ENCODE measurements at regions not wholly inside any gene's neighbourhood (a gene's known extent, or its start where the extent isn't known, plus 50 kb on each side); places are given as distances from the start of the nearest gene placed in this dataset.
"Not testable (repeated sequence)": the region's sequence is repeated elsewhere in the genome, so short reads cannot be mapped to it uniquely, and the experiment has no call there.

DNA sequence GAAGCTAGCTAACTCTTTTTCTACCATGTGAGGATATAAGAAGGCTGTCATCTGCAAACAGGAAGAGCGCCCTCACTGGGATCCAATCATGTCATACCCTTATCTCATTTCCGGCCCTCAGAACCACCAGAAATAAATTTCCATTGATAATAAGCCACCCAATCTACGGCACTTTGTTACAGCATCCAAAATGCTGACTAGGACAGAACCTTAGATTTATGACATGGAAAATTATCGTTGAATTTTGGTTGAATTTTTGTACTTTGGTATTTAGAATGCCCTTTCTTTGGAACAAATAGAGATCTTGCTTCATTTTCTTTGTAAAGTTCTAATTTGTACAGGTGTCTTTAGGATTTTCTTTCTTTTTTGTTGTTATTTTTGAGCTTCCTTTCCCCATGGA lies 53.3 kb upstream of the CYLC2 start:
- no peak for DNase-seq (ENCODE audit: low read depth in 2 of 2)

DNA sequence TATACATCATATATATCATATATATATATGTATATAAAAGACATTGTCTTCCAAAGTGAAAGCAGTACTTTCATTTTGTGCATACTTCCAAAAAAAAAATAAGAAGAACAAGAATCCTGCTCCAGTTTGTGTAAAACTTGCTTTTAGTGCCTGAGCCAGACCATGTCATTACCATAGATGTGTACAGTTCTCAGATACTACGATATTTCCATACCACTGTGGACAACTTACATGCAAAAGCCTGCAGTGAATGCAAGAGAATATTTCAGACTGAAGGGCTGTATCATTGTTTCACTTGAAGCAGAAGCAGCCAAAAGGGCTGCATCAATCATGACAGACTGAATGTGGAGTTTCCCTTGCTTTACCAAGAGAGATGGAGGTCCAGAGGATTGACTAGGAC lies 72.6 kb upstream of the CYLC2 start:
- DNase-seq (ENCODE audit: low read depth in 2 of 2), result no peak

DNA sequence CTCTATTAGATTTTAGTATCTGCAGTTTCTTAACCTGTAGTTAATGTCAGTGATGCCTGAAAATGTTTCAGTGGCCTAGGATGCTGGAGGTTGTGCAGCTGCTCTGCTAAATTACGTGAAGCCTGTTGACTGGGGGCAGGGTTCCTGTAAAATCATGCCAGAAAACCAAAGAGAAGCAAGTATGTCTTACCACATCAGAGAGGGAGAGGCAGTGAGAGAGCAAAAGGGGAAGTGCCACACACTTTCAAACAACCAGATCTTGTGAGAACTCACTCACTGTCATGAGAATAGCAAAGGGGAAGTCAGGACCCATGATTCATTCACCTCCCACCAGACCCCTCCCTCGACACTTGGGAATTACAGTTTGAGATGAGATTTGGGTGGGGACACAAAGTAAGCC lies 83.9 kb upstream of the CYLC2 start:
- no peak for DNase-seq (ENCODE audit: low read depth in 2 of 2)

DNA sequence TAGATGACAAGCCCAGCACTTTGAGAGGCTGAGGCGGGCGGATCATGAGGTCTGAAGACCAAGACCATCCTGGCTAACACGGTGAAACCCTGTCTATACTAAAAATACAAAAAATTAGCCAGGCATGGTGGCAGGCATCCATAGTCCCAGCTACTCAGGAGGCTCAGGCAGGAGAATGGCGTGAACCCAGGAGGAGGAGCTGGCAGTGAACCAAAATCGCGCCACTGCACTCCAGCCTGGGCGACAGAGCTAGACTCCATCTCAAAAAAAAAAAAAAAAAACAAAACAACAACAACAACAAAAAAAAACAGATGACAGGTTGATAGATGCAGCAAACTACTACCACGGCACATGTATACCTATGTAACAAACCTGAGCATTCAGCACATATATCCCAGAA lies 89.3 kb upstream of the CYLC2 start:
- not testable (repeated sequence) for DNase-seq (ENCODE audit: low read depth in 2 of 2)

DNA sequence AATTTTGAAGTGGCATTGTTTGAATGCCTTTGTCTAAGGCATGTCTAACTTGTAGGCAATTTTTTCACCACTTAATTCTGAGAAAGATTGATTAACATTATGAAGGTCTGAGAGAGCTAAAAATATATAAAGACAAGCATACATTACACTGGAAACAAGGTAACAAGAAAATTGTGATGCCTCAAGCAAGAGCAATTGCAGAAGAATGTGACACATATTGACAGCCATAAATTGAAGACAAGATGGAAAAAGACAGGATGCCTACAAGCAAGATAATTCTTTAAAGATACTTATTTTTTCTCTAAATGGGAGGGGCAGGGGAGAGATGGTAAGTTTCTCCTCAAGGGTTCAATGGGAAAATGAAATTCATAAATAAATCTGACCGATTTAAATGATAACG lies 103.1 kb upstream of the CYLC2 start:
- no peak for DNase-seq (ENCODE audit: low read depth in 2 of 2)

DNA sequence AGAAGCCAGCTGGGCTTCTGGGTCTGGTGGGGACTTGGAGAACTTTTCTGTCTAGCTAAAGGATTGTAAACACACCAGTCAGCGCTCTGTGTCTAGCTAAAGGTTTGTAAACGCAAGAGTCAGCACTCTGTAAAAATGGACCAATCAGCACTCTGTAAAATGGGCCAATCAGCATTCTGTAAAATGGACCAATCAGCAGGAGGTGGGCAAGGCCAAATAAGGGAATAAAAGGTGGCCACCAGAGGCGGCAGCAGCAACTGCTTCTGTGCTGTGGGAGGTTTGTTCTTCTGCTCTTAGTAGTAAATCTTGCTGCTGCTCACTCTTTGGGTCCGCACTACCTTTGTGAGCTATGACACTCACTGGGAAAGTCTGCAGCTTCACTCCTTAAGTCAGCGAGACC lies 106.4 kb upstream of the CYLC2 start:
- DNase-seq (ENCODE audit: low read depth in 2 of 2), result not testable (repeated sequence)

DNA sequence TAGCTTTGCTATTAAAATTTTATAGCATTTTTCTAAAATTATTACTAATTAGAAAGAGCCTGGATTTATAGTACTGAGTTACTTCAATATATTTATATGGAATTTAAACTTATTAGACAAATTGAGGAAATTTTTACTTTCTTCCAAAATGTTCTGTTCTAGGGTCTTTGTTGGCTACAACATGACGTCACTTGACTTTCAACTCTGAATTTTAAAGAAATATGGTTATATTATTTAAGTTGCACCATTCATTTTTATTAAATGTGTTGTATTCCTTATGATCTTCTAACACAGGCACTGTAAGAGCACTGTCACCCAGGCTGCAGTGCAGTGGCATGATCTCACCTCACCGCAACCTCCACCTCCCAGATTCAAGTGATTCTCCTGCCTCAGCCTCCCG lies 119.4 kb upstream of the CYLC2 start:
- no peak for DNase-seq (ENCODE audit: low read depth in 2 of 2)

DNA sequence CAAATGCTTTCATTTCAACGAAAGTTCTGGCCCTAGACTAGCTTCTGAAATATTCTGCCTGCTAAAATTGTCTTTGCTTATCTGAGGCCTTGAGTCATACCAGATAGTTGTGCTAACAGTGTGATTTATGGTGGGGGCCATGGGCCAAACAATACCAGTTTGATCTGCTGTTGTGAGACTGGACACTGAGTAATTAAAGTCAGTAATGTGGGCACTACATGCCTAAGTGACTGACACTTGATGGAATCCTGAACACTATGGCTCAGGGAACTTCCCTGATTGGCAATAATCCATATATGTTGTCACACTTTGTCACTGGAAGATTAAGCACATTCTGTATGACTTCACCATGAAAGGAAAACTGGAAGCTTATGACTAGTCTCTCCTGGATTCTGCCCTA lies 127.6 kb upstream of the CYLC2 start:
- DNase-seq (ENCODE audit: low read depth in 2 of 2), result no peak

DNA sequence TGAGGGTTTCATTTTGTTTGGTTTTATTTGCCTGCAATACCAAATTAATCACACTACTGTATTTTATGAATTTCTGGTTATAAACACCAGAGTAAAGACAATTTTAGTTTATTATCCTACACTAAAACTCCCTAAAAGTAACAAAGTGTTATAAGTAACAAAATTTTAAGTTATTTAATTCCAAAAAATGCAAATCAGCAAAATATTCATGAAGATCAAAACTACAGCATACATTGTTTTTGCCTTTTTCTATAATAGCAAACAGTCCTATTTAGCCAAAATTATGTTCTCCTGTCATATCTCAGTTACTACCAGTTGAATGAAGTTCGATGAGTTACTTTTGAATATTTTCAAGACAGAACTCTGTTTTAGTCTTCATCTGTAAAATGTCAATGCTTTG lies 132.7 kb upstream of the CYLC2 start:
- DNase-seq (ENCODE audit: low read depth in 2 of 2), result no peak

DNA sequence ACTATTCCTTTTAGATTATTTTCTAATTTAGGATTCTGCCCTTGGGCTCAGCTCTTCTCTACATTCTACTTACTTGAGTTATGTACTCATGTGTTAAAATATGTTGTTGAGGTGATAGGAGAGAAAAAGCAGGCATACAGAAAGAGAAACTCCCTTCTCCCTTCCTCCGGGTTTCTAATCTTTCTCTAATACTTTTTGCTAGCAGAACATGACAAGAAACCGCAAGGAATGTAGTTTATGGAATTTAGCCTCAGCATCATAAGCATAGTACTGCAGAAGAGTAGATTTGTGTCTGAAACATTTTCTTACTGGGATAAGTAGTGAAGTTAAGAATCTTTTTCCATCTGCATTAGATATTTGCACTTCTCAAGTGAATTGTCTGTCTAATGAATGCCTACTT lies 139.5 kb upstream of the CYLC2 start:
- no peak for DNase-seq (ENCODE audit: low read depth in 2 of 2)

DNA sequence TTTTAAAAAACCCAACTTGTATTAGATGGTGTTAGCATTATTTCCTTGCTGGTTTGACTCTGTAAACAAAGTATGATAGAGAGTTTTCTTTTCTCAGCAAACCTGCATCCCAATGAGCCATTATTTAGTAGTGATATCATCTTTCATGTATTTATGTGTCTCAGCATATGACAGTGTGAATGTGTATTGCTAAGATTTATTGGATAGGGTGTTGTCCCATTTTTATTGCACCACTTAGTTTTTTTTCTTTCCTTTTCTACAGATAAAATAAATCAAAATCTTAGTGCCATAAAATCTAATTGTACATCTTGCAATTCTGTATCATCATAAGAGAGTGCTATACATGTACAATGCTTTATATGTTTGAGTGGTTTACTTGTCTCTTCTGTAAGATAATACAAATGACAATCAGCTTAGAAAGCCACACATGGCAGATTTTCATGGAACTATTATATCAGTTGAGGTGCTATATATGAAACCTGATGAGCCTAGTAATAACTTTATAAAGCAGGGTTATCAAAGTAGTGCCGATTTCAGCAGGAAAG lies 149.2 kb upstream of the CYLC2 start:
- no peak for DNase-seq (ENCODE audit: low read depth in 2 of 2)

DNA sequence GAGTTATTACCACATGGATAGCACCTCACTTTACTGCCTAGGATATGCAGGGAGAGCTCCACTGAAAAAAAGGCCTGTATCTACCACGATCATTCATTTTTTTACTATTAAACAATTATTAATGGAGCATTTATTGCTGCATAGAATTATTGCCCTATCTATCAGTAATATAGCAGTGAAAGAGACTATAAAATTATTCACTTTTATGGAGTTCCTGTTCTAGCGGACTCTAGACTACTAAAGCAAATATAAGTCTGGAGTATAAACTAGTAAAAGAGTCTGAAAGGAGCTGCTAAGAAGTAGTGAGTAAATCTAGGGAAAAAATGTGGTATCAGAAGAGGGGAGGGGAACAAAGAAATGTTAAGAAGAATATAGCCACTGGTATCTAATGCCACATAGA lies 150.4 kb upstream of the CYLC2 start:
- no peak for DNase-seq (ENCODE audit: low read depth in 2 of 2)

DNA sequence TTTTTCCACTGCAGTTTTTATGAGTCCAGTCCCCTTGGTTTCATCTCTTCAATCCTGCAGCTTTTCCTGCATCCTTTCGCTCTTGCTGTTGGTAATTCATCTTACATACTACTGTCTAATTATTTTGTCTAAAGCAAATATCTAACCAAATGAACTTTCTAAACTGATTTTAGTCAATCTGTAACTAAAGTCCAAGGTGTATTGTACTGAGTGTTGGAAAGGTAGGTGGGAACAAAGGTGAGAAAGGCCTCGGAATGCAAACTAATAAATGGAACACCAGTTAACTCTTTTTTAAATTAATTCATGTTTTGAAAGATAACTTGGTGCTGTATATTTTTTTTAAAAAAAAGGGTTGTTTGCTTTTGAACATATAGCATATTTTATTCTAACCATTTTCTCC lies 152.7 kb upstream of the CYLC2 start:
- no peak for DNase-seq (ENCODE audit: low read depth in 2 of 2)

DNA sequence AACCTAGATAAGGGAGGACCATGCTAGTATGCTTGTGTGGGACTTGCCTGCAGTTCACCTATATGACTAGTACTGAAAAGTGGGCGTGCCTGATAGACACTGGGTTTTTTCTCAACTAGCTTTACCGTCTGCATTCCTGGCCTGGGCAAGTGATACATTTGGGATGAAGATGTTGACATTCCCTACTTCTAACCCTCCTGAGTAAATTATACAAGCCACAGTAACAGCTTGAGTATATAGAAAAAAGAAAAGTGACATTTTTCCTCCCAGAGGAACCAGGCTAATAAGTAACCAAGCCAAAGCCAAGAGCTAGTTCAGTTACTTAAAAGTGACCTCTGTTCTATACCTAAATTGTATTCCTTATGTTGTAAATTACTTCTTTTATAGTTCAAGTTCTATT lies 153.8 kb upstream of the CYLC2 start:
- DNase-seq (ENCODE audit: low read depth in 2 of 2), result no peak

DNA sequence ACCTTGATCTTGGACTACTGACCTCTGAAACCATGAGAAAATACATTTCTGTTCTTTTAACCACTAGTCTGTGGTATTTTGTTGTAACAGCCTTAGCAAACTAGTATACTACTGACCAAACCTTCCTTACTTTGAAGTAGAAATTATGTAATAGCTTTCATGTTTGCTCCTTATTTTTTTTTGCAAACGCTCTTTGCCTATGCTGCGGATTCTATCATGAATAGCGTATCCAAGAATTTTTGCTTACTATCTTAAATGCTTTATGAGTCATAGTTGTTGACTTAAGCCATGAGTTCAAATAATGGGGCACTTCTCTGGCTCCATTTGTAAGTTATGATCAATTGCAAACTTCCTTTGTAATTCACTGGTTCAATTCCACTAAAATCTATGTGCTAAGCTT lies 154.8 kb upstream of the CYLC2 start:
- DNase-seq (ENCODE audit: low read depth in 2 of 2), result no peak

DNA sequence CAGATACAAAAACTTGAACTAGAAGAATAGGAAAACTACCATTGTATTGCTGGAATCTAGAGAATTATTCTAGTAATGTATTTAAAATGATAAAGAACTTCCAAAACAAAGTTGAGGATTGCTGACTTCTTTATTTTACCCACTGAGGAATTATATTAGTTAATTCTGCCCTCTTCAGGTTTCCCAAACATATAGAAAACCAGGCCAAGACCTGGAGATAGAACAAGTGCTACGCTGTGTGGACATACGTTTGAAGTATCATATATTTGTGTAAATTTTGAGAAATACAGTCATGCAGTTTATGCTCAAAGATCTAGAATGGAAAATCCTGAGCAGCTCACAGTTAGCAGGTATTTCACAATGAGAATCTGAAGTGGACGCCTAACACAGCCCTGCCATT lies 162.3 kb upstream of the CYLC2 start:
- DNase-seq (ENCODE audit: low read depth in 2 of 2), result no peak

DNA sequence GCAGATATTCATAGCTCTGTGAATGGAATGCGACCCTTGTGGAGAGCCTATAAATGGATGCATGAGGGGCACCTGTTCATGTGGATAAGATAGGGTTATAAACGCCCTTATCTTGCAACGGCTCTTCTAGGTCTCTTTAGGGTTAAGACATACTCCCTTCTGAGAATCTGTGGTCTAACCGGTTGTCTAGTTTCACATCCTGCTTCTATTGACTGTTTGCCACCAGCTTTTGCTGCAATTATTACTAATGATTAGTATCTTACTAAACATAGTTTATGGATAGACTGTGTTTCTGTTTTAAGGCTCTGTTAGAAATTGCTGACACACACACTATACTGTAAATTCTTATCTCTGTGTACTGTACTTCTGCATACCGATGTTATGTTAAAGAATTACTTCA lies 198.9 kb upstream of the CYLC2 start:
- no peak for DNase-seq (ENCODE audit: low read depth in 2 of 2)

DNA sequence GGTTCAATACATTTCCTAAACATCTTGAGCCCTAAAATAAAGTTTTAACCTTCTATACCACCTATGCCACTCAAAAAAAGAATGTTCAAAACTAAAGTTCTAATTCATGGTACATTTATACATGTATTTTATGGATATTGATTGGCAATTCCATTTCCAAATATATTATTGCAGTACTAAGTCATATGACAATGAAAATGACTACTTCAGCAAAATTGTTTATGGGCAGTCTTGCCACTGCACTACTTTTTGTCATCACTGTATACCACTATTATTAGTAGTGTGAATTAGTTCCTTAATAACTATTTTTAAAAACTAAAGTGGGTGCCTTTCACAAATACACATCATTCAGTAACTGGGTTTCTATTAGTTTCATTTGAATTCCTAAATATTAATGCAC lies 199.6 kb upstream of the CYLC2 start:
- DNase-seq (ENCODE audit: low read depth in 2 of 2), result no peak

DNA sequence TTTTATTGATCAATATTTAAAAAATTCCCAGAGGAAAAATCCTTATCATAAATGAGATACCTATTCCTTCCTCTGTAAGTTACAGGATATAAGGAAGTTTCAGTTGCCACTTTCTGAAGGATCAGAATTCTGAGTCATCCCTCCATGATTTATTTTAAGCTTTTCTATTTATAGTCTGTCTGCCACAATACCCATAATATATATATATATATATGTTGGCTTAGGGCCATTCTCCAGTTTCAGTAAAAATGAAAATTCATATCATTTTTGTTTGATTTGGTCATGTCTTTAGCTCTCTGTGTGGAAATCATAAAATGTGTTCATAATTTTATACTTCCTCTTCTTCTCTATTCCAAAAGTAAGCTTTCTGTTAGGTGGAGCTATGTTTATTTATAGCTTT lies 215.8 kb upstream of the CYLC2 start:
- DNase-seq (ENCODE audit: low read depth in 2 of 2), result no peak

DNA sequence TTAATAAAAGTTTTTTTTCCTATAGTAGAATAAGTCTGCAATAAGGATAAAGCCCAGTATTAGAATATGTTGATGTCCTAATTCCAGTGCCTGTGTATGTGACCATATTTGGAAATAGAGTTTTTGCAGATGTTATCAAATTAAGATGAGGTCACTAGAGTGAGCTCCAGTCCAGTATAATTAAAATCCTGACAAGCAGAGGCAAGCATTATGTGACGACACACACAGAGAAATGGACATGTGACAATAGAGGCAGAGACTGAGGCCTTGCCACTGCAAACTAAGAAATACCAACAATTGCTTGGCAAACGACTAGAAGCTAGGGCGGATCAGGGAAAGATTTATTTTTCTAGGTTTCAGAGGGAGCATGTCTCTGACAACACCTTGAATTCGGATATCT lies 216.4 kb upstream of the CYLC2 start:
- no peak for DNase-seq (ENCODE audit: low read depth in 2 of 2)

DNA sequence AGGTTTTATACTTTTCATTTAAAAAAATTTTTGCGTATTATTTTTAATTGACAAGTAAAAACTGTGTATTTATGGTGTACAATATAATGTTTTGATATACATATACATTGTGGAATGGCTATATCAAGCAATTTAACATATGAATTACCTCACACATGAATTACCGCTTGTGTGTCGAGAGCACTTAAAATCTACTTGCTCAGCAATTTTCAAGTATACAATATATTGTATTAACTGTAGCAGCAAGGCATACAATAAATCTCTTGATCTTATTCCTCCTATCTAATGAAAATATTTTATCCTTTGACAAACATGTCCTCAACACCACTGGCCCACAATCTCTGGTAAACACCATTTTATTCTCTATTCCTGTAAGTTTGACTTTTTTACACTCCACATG lies 224.4 kb upstream of the CYLC2 start:
- DNase-seq (ENCODE audit: low read depth in 2 of 2), result no peak

DNA sequence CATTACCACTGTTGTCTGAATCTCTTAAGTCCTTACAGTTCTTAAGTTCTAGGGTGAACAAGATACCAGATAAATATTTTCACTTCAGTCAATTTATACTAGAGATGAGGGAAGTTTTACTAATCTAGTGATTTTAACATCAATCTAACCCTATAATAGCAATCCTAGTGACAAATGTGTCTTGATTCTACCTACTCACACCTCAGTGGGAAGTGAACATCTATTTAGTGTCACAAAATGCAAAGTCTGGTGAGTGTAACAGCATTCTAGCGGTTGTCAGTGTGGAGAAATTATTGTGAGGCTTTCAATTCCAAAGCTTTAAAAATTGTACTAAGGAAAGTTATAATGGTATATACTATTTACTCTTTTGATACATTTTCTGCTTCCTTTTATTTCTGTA lies 225.8 kb upstream of the CYLC2 start:
- DNase-seq (ENCODE audit: low read depth in 2 of 2), result no peak

DNA sequence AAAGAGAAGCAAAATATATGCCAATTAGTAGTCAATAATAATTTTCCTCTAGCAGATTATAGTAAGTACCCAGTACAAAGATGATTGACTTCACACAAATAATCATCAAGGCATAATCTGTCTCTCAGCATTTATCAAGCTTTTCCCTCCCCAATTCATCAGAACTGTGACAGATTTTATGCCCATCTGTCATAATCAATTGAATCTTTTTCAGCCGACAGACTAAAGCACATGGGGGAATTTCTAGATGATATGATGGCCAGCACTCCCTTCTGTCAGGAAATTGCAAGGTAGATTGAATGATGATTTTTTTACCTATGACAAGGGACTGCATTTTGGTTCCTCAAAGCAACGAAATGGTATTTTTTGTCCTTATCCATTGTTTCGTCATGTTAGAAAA lies 227.1 kb upstream of the CYLC2 start:
- no peak for DNase-seq (ENCODE audit: low read depth in 2 of 2)

DNA sequence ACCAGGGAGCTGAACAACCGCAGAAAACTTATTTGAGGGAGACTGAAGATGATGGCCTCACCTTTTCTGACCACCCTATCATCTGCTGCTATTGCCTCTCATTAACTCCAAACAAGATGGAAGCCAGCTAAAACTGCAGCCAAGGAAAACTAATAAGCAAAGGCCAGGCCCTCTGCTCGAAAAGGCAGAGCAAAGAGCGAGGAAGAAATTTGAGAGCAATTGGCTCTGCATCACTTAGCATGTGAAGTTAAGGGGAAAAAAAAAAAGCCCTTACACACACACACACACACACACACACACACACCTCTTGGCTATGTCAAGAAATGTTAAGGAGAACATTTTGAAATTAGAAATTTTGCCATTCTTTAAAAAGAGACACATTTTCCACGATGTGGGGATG lies 228.1 kb upstream of the CYLC2 start:
- DNase-seq (ENCODE audit: low read depth in 2 of 2), result no peak

DNA sequence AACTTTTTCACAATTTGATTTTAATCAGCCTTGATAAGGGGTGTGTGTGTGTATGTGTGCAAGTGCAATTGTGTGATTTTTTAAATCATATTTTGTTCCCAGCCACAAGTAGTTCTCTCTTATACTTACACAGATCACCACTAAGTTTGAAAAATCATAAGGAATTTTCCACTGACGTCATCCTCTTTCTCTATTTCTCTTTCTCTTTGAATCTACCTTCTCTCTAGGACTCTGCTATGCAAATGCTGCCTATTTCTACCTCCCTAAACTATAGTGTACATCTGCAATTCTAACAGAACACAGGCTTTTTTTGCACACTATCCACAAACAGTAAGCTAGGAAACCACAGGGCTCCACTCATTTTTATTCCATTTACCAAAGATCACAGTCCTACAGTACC lies 254.6 kb upstream of the CYLC2 start:
- DNase-seq (ENCODE audit: low read depth in 2 of 2), result no peak
